Activated CD4-positive, CD25-positive, alpha-beta regulatory T cell treated with anti-CD3 and anti-CD28 coated beads, Interleukin-2, amount 50 U/mL, for 24 hours (primary cell): ENCODE measurements at regions not wholly inside any gene's neighbourhood (a gene's known extent, or its start where the extent isn't known, plus 50 kb on each side); places are given as distances from the start of the nearest gene placed in this dataset.
"Not testable (repeated sequence)": the region's sequence is repeated elsewhere in the genome, so short reads cannot be mapped to it uniquely, and the experiment has no call there.

Experiments used
- ATAC-seq, 2 donors: fragments of 150-1000 bp; cut with Tn5 transposase; one replicate each; pipeline ENCODE4 v1.10.0; 2021; ENCODE audit warnings: mild to moderate bottlenecking in 1 of 2, moderate library complexity in 1 of 2

DNA sequence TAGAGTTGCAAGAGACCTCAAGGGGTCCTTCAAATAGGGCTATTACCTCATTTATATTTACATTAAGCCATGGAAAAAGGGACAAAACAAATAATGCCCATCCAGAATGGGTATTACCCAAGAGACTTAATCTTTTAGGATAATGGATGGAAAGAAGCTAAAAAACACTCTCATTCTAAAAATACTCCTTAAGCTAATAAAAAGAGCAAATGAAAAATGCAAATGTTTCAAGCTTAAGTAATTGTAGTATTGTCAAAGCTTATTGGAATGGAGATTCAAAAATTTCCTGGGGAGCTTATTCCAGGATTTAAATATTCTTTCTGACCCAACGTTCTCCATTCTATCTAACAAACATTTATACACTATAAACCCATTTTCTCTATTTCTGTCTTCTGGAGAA is 107.8 kb upstream of the SPIN4 start:
- ATAC-seq: no peak

DNA sequence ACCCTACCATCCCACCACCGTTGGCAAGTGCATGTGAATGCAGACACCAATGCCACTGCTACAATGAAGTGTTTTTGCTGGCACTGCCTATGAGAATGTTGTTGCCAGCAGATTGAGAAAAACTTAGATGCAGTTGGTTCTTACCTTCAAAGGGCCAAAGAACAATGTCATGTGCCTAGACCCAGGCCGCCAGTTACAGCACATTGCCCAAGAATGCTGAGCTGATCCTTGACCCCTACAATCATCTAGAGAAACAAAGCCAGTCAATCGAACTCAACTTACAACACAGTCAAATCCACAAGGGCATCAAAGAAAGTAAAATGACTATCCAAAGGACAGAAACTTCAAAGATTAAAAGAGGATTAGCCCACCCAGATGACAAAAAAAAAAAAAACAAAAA is 102.4 kb upstream of the SPIN4 start:
- ATAC-seq: no peak

DNA sequence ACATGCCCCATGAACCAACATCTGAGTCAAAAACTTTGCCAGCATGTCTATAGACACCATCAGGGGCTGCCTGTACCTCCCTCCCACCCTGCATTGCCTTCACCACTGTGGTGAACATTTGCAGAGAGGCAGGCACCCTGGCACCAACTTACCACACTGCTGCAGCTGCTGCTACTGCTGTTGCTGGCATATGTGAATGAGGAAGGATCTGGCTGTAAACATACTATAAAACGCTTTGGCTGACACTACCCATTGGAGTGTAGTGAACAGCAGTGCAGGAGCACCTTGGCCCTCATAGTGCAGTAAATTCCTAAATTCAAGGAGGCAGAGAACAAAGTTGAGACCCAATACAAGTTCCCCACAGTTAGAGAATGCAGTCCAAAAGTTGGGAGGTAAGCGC is 90.6 kb upstream of the SPIN4 start:
- ATAC-seq: no peak

DNA sequence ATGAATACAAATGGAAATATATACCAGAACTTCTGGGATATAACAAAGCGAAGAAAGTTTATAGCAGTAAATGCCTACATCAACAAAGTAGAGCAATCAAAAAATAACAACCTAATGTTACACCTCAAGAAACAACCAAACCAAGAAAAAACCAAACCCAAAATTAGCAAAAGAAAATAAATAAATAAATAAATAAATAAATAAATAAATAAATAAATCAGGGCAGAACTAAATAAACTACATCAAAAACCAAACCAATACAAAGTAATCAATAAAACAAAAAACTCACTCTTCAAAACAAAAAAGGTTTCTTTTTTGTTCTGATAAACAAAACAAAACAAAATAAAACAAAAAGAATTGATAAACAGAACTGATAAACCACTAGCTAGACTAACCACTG is 88.4 kb upstream of the SPIN4 start:
- no peak for ATAC-seq

DNA sequence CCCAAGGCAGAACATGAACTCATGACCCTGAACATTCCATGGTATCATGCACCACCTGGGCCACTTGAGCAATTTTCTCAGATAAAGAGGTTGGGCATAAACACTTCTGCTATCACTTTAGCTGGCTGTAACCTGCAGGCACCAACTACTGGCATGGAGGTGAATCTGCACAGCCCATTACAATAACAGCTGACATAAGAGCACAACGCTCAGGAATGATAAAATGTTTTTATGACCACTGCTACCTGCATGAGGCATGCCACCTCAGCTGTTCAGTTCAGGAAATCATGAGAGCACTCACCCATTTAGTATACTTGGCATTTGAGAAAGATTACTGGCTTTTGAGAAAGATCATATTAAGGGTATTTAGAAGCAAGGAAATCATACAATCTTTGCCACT is 85.7 kb upstream of the SPIN4 start:
- ATAC-seq: no peak

DNA sequence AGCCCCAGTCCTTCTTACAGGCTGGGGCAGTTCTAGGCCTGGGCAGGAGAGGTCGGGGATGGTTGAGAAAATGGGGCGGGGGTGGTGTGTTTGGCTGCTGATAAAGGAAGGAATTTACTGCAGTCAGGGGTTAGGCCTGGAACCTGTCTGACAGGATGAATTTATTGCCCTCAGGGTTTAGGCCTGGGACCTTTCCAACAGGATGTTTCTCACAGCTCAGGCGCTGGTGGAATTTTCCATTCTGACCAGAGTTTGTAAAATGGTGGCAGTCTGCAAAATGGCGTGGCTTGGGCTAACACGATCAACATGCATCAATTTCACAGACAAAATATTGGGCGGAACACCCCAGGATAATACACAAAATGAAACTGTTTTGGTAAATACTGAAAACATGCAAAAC is 83.5 kb upstream of the SPIN4 start:
- no peak for ATAC-seq

DNA sequence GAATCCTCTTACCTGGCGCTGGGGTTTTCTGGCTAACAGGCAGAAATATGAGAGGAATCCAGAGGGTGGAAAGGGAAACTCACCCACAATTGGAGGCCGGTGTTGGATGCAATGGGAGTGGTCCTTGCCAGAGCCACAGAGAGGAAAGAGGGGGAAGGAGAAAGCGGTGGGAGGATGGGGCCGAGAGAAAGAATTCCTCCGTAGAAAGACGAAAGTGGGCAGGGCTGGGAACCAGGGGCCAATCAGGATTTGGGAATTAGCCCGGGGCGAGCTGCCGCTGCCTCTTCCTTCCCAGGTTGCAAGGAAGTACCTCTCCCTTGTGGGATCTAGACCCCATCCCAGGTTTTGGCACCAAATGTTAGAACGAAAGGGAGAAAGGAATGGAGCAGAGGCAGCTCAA is 83.1 kb upstream of the SPIN4 start:
- no peak for ATAC-seq

DNA sequence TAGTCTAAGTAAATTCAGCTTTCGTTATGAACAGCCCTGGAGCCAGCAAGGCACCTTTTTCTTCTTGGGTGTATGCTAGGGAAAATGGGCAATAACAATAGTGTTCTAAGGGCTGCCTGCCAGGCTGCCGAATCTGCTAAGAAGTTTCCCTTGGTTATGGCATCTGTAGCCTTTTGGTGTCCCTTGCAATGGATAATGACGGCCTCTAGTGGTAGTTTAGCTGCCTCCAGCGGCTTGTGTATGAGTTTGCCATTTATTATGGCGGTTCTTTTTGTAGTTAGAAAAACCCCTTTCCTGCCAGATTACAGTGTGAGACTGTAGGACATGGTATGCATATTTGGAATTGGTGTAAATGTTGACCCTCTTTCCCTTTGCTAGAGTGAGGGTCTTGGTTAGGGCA is 78.9 kb upstream of the SPIN4 start:
- no peak for ATAC-seq

DNA sequence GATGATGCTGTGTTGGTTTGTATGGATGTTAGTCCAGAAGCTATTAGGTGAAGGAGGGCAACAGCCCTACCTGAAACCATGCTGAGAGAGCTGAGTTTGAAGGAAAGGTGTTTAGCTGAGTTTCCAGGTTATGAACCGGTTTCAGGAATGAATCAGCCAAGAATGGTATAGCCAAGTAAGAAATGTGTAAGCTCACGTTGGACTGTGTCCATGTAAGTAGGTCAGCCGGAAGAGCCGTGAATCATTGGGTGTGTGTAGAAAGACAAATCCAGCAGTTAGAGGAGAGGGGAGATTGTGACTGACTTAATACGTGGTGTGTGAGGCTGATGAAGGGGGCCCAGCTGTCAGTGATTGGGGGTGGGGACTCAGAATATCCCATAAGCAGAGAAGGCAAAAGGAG is 77.2 kb upstream of the SPIN4 start:
- no peak for ATAC-seq

DNA sequence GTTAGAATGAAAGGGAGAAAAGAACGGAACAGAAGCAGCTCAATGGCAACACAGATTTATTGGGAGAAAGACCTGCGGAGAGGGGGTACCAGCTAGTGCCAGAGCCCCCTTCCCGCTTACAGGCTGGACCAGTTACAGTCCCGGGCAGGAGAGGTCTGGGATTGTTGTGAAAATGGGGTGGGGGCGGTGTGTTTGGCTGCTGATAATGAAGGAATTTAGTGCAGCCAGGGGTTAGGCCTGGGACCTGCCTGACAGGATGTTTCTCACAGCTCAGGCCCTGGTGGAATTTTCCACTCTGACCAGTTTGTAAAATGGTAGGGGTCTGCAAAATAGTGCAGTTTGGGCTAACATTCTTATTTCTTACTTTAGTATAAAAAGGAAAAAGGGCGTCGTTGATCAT is 75.4 kb upstream of the SPIN4 start:
- ATAC-seq: no peak

DNA sequence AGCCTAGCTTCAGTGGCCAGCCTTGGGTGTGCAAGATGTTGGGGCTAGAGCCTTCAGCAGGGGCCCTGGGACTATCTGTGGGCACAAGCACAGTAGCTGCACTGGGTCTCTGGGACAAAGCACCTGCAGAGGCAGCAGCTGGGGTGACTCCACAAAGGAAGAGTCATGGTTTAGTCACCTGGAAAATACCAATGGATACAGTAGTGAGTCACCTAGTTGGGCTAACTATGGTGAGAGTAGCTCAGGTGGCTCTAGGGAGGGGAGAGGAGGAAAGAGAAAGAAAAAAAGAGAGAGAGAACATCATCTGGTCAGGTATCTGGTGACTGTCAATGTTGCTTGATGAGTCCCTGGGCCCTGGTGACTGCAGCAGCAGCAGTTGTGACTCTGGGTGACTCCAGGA is 72.9 kb upstream of the SPIN4 start:
- no peak for ATAC-seq

DNA sequence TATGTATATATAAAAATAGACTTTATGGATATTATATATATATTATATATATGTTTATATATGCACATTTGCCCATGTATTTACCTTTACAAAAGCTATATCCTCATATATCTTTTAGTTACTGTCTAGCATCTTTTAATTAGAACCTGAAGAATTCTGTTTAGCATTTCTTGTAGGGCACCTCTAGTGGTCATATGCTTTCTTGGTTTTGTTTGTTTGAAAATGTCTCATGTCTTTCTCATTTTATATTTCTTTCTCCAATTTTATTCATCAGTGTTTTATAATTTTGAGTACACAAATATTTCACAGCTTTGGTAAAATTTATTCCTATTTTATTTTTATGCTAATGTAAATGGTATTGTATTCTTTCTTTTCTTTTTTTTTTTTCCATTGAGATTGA is 70.3 kb upstream of the SPIN4 start:
- no peak for ATAC-seq

DNA sequence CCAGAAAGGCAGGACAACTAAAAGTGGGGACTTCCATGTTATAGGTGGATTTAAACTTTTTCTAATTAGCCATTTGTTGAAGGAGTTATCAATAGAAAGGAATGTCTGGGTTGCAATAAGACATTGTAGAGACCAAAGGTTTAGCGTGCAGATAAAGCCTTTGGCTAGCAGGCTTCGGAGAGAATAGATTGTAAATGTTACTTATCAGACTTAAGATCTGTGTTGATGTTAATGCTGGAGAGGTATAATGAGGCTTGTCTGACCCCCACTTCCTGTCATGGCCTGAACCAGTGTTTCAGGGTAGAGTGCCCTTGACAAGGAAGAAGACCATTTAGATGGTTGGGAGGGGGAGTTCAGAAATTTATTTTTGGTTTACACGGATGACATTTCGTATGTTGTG is 67.1 kb upstream of the SPIN4 start:
- no peak for ATAC-seq

DNA sequence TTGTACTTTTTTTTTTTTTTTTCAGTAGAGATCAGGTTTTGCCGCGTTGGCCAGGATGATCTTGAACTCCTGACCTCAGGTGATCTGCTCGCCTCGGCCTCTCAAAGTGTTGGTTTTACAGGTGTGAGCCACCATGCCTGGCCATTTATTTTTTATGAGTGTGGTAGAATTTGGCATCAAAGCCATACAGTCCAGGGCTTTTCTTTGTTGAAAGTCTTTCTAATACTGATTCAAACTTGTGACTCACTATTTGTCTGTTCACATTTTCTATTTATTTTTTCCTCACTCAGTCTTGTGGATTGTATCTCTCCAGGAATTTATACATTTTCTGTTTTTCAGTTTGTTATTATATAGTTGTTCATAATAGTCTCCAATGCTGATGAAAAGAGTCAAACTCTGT is 66.5 kb upstream of the SPIN4 start:
- no peak for ATAC-seq

DNA sequence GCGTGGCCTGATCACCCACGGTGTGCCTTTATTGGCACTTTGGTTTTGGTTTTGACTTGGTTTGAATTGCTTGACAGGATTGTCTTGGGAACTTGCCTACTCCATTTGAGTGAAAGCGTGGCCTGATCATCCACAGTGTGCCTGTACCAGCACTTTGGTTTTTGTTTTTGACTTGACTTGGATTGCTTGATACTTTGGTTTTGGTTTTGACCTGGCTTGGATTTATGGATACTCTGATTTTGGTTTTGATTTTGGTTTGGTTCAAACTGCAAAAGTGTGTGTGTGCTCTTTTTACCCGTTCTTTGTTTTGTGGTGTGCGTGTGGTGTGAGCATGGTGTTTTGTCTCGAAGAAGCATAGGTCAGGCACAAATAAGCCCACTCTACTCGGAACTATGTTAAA is 58.8 kb upstream of the SPIN4 start:
- ATAC-seq: not testable (repeated sequence)

DNA sequence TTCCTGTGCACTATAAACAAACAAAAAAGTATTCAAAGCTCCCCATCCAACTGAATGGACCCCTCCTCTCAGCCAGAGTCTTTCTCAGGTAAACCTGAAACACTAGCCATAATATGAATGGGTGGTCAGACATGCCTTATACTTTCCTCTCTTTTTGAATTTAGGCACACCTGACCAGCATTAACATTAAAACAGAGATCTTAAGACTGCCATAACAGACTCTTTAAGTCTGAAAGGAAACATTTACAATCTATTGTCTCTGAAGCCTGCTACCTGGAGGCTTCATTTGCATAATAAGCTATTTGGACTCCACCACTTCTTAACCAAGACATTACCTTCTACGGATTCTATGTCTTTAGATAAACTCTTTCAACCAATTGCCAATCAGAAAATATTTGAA is 56.9 kb upstream of the SPIN4 start:
- no peak for ATAC-seq

DNA sequence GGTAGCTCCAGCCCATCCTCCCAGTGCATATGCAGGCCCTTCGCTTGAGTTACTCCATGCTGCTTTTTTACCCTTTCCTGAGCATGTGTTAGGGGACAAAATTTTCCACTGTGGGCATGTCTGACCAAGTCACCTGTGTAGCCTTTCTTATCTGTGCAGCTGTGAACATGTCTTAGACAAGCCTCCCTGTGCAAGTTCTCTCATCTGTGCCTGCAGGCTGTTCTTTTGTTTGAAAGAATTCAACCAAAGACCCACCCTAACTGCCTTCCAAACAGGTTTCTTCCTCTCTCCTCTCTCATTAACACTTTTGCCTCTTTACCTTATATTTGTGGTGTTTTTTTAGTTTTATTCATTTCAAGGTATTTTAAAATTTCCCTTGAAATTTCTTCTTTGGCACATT is 53.2 kb upstream of the SPIN4 start:
- no peak for ATAC-seq

DNA sequence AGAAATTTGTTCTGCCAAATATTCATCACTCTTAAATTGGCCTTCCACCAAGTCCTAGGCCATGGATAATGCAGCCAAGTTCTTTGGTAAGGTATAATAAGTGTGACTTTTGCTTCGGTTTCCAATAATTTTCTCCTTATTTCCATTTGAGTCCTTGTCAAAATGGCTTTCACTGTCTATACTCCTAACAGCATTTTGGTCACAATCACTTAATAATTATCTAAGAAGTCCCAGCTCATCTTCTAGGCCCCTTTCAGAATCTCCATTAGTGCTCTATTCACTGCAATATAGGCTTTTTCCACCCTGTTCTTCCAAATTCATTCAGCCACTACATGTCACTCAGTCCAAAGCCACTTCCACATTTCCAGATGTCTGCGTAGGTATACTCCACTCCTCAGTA is 51.0 kb upstream of the SPIN4 start:
- ATAC-seq: no peak
